SU-DHL-6 (cell line): ENCODE measurements at regions not wholly inside any gene's neighbourhood (a gene's known extent, or its start where the extent isn't known, plus 50 kb on each side); places are given as distances from the start of the nearest gene placed in this dataset.
"Not testable (repeated sequence)": the region's sequence is repeated elsewhere in the genome, so short reads cannot be mapped to it uniquely, and the experiment has no call there.

Source experiments
- CTCF ChIP-seq: fragments of 200-600 bp; sonication (generic); IDR thresholded peaks from one replicate; pipeline ENCODE4 v1.5.1; 2017; ENCODE audit warnings: antibody characterized with exemption, mild to moderate bottlenecking, low read length, moderate library complexity; ENCODE audit not compliant: insufficient read depth, poor library complexity, severe bottlenecking
- EZH2phosphoT487 ChIP-seq: fragments of 200-600 bp; sonication (generic), shearing (Covaris generic); conservative IDR thresholded peaks from 2 replicates; pipeline ENCODE4 v1.6.1; 2018; ENCODE audit warnings: mild to moderate bottlenecking, antibody characterized with exemption, low read length, moderate library complexity, mixed read lengths

- TF ChIP-seq CTCF, EZH2phosphoT487: not testable (repeated sequence)
Measured at GRCh38 chr15:30721529-30721928, 95.6 kb downstream of the ARHGAP11B start.
